Breast epithelium (tissue), 4 donors: ENCODE measurements at regions not wholly inside any gene's neighbourhood (a gene's known extent, or its start where the extent isn't known, plus 50 kb on each side); places are given as distances from the start of the nearest gene placed in this dataset.
A peak's percentile ranks its signal among the peaks of the same experiment; 100 is the strongest.

Experiments used
- DNase-seq, 2 donors: peaks; one replicate each; pipeline ENCODE4 v3.0.0-alpha.2; 2019; ENCODE audit warnings: low spot score in 2 of 2
- H3K27ac ChIP-seq, 2 donors: fragments of 200-600 bp; sonication (generic) in 1 of 2; one replicate each; pipeline ENCODE4 v1.5.1; 2016 to 2019; ENCODE audit warnings: mild to moderate bottlenecking in 1 of 2
- H3K27me3 ChIP-seq, 2 donors: fragments of 200-600 bp; sonication (generic) in 1 of 2; one replicate each; pipeline versions ENCODE4 v1.5.1 to v1.6.0; 2017 to 2019; ENCODE audit warnings: control low read depth in 1 of 2, mild to moderate bottlenecking in 1 of 2
- H3K36me3 ChIP-seq: fragments of 200-600 bp; one replicate; pipeline ENCODE4 v1.5.1; 2019
- H3K4me1 ChIP-seq, 2 donors: fragments of 200-600 bp; sonication (generic); one replicate each; pipeline ENCODE4 v1.5.1; 2016 to 2019; ENCODE audit warnings: control low read depth in 1 of 2
- H3K4me3 ChIP-seq, 3 donors: fragments of 200-600 bp; sonication (generic); 1 replicate in 2 of 3; 2 replicates in 1 of 3; pipeline ENCODE4 v1.5.1; 2016 to 2019; ENCODE audit warnings: mild to moderate bottlenecking in 3 of 3, moderate library complexity in 2 of 3
- H3K9me3 ChIP-seq, 2 donors: fragments of 200-600 bp; sonication (generic) in 1 of 2; one replicate each; pipeline ENCODE4 v1.5.1; 2016 to 2019; ENCODE audit warnings: control low read depth in 1 of 2
- POLR2A ChIP-seq: fragments of 450-650 bp; IDR thresholded peaks from one replicate; pipeline ENCODE4 v1.6.1; 2016; ENCODE audit warnings: antibody characterized with exemption, mild to moderate bottlenecking, moderate library complexity
- POLR2AphosphoS5 ChIP-seq, 3 donors: sonication (generic); formaldehyde crosslinking; IDR thresholded peaks; one replicate each; pipeline ENCODE4 v1.6.1; 2017; ENCODE audit warnings: antibody characterized with exemption in 3 of 3
- intact Hi-C: fragments of 100-400 bp; cut with DNase I; formaldehyde crosslinking; loops from one replicate; pipeline ENCODE4 v1.15.1; 2023; ENCODE audit warnings: low total_unique reads
- TF ChIP-seq, protein P1 (sequence below), 3 donors: fragments of 450-650 bp; IDR thresholded peaks; one replicate each; pipeline ENCODE4 v1.5.1; 2016 to 2017; ENCODE audit warnings: antibody characterized with exemption in 3 of 3, mild to moderate bottlenecking in 3 of 3, moderate library complexity in 3 of 3

DNA sequence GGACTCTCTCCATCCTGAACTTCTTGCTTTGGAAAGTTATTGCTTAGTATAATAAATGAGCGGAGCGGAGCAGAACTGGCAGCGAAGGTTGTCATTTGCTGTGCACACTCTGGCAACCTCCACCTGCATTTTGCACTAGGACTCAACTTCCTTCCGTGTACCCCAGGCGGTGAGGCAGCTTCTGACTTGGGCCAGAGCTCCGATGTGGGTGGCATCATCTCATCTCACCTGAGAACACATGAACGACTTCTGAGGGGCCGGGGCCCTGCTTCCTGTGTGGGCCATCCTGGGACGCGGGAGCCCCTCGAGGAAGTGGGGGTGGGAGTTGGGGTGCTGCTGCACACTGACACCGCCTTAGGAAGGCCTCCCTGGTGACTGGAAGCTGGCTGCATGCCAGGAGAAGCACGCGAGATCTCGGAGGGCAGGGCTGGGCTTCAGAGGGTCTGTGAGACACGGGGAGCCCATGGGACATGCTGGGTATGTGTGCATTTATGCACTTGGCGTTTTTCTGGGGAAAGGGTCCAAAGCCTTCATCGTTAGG, 56.5 kb upstream of the COL5A1 start:
- DNase-seq, result peak; percentile 11 to 49
- Histone ChIP-seq H3K27me3 (peaks cover 0 to 7% of the 10 kb centered on the region in 2 donors), H3K9me3 (no peaks in the 10 kb centered on the region), H3K4me3 (no peak overlapping the region), H3K4me1 (no peaks in the 10 kb centered on the region), H3K36me3 (no peaks in the 10 kb centered on the region), H3K27ac (no peak overlapping the region)
- TF ChIP-seq POLR2AphosphoS5 (IDR thresholded peaks at IDR 0.05), result no peak
- TF ChIP-seq, protein P1, sequence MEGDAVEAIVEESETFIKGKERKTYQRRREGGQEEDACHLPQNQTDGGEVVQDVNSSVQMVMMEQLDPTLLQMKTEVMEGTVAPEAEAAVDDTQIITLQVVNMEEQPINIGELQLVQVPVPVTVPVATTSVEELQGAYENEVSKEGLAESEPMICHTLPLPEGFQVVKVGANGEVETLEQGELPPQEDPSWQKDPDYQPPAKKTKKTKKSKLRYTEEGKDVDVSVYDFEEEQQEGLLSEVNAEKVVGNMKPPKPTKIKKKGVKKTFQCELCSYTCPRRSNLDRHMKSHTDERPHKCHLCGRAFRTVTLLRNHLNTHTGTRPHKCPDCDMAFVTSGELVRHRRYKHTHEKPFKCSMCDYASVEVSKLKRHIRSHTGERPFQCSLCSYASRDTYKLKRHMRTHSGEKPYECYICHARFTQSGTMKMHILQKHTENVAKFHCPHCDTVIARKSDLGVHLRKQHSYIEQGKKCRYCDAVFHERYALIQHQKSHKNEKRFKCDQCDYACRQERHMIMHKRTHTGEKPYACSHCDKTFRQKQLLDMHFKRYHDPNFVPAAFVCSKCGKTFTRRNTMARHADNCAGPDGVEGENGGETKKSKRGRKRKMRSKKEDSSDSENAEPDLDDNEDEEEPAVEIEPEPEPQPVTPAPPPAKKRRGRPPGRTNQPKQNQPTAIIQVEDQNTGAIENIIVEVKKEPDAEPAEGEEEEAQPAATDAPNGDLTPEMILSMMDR (IDR thresholded peaks at IDR 0.05), result no peak
- no peak for TF ChIP-seq POLR2A
- intact Hi-C loops, result no loop called here

DNA sequence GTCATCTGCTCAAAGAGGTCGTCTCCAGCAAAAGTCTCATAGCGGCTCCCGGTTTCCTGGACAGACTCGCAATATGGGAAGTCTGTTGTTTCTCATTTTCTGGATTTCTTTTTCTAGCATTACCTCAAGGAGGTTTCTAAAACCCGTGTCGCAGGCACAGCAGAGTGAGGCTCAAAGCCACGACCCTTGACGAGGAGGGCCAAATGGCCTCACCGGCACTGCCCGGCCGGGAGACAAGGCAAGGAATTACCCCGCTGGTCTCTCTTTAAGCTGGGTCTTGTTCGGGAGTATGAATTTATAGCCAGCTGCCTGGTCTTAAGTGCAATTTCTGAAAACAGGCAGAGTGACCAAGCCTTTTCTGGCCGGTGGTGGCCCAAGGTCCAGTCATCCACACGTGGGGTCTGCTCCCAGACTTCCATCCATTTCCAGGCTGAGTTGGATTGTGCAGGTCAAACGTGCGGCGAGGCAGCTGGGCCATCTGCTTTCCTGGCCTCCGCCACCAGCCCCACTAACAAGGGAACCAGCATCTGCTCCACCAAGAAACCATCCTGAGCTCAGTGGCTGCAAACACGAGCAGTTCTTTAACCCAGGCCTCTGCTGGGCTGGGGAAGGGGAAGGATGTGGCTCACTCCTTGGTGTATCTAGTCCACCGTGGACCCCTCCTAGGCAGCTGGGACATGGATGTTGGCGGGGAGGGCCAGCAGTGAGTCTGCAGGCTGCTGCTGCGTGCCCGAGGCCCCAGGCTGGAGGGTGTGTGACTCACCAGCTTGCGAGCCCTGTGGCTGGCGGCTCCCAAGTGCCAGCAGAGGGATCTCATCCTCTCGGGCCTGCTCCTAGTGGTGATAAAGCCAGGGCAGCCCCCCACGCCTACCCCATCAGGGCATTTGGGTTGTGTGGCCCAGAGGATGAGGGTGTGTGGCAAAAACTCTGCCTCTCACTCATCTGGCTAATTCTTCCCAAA, 55.6 kb upstream of the COL5A1 start:
- H3K36me3 ChIP-seq, result no peaks in the 10 kb centered on the region
- DNase-seq, result peak; percentile 14 to 34
- no peaks in the 10 kb centered on the region for H3K9me3 ChIP-seq
- no peak overlapping the region for H3K27ac ChIP-seq
- H3K4me3 ChIP-seq, result no peak overlapping the region
- no peaks in the 10 kb centered on the region for H3K4me1 ChIP-seq
- peaks cover 0 to 7% of the 10 kb centered on the region in 2 donors for H3K27me3 ChIP-seq
- intact Hi-C loops, result no loop called here
- TF ChIP-seq, protein P1 (IDR thresholded peaks at IDR 0.05), result no peak
- TF ChIP-seq POLR2A (no peak), POLR2AphosphoS5 (IDR thresholded peaks at IDR 0.05) (no peak)

DNA sequence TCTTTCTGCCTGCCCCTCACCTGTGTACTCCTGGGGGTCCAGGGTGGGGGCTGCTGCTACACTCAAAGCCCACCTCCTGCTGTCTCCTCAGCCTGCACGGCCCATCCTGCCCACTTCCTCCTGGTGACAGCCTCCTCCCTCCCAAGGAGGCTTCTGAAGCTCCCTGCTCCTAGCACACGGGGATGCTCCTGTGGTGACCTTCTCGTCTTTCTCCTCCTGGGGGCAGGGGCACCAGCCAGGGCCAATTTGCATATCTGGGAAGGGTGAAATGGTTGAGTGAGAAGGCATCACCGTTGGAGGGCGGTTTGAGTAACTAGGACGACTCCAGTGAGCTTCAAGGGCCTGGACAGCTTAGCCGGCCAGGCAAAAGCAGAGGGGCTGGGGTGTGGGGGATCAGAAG, 51.9 kb upstream of the COL5A1 start:
- TF ChIP-seq POLR2A, result no peak
- intact Hi-C loops, result no loop called here
- Histone ChIP-seq H3K9me3 (no peaks in the 10 kb centered on the region), H3K36me3 (no peaks in the 10 kb centered on the region), H3K4me3 (no peak overlapping the region), H3K4me1 (no peaks in the 10 kb centered on the region), H3K27me3 (peaks cover 0 to 7% of the 10 kb centered on the region in 2 donors), H3K27ac (no peak overlapping the region)
- DNase-seq, result peak; percentile 12 to 28

DNA sequence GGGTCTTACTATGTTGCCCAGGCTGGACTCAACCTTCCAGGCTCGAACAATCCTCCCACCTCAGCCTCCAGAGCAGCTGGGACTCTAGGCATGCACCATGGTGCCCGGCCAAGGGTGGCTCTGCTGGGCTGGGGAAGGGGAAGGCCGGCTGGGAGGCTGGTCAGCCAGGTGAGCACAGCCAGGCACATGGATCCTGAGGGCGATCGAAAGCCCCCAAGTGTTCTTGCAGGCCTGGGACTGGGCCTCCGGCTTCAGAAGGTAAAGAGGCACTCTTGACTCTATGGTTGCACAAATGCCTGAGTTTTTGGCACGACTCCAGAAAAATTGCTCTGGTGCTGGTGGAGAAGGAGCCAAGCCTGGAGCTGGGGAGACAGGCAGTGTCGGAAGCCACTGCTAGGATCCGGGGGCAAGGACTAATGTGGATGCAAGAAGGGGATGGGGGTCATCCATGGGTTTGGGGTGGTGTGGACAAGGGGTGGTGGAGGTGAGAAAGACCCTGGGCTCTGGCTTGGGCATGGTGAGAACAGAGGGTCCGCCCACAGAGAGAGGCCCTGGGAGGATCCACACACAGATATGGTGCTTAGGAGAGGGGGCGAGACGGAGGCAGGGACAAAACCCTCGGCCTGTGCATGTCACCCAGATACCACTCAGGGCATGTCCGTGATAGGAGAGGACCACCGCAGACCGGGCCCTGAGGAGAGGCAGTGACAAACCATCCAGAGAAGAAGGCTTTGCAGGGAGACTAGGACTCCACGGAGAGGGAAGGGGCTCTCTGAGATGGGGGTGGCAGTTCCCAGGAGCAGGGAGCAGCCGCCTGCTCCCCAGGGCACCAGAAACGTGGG, 51.1 kb upstream of the COL5A1 start:
- intact Hi-C loops, result no loop called here
- Histone ChIP-seq H3K36me3 (no peaks in the 10 kb centered on the region), H3K4me3 (no peak overlapping the region), H3K27ac (peak overlapping the region in 1 of 2 donors; percentile 12), H3K27me3 (peaks cover 0 to 3% of the 10 kb centered on the region in 2 donors), H3K9me3 (no peaks in the 10 kb centered on the region), H3K4me1 (no peaks in the 10 kb centered on the region)
- peak; percentile 12 to 36 for DNase-seq
- TF ChIP-seq POLR2AphosphoS5 (IDR thresholded peaks at IDR 0.05), result no peak
- TF ChIP-seq, protein P1 (IDR thresholded peaks at IDR 0.05), result no peak
- no peak for TF ChIP-seq POLR2A

DNA sequence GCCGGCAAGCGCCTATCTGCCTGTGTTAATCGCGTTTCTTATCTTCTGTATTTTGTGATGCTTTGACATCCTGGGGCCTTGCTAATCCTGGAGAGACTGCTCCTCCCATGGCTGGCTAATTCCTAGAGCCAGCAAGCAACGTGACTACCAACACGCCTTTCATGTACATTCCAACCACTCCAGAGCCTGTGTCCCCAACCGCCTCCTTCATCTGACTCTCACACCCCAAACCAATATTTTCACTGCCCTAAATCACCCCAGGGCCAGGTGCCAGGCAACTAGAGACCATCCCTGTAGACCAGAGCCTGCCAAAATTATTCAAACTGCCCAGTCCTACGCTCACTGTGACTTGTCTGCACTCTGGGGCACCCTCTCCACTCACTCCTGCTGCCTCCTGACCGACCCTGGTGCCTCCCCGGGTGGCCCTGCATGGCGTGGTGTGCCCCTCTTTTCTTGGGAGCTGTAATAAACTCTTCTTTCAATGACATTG, 50.5 kb upstream of the COL5A1 start:
- peak overlapping the region in 1 of 2 donors; percentile 12 for H3K27ac ChIP-seq
- H3K36me3 ChIP-seq, result no peaks in the 10 kb centered on the region
- DNase-seq, result no peak
- TF ChIP-seq, protein P1 (IDR thresholded peaks at IDR 0.05), result no peak
- TF ChIP-seq POLR2A, result no peak
- no peak for TF ChIP-seq POLR2AphosphoS5 (IDR thresholded peaks at IDR 0.05)
- H3K27me3 ChIP-seq, result no peaks in the 10 kb centered on the region
- no peaks in the 10 kb centered on the region for H3K4me1 ChIP-seq
- H3K4me3 ChIP-seq, result no peak overlapping the region
- H3K9me3 ChIP-seq, result no peaks in the 10 kb centered on the region
- intact Hi-C loops, result no loop called here
